ENCODE measurements at regions not wholly inside any gene's neighbourhood (a gene's known extent, or its start where the extent isn't known, plus 50 kb on each side); places are given as distances from the start of the nearest gene placed in this dataset.

GRCh38 chr1:219495737-219496408 is 117.0 kb downstream of the ZC3H11B start:
- Mint-ChIP-seq H3K36me3 (ENCODE audit: low read depth) (peaks cover 7% of the 10 kb centered on the region), H3K4me1 (peaks cover 13% of the 10 kb centered on the region), H3K27me3 (ENCODE audit: low read depth, poor library complexity) (peaks cover 3% of the 10 kb centered on the region), H3K4me3 (no peak overlapping the region), H3K9me3 (peaks cover 9% of the 10 kb centered on the region), H3K27ac (no peak overlapping the region)
- DNase-seq = no peak
- TF ChIP-seq CTCF (IDR thresholded peaks at IDR 0.05) = no peak

- no peaks in the 10 kb centered on the region for H3K9me3 Mint-ChIP-seq
- H3K4me1 Mint-ChIP-seq = peaks cover 13% of the 10 kb centered on the region
- TF ChIP-seq CTCF (IDR thresholded peaks at IDR 0.05) = no peak
- no peak overlapping the region for H3K4me3 Mint-ChIP-seq
- no peak overlapping the region for H3K27ac Mint-ChIP-seq
- no peaks in the 10 kb centered on the region for H3K27me3 Mint-ChIP-seq (ENCODE audit: low read depth, poor library complexity)
- H3K36me3 Mint-ChIP-seq (ENCODE audit: low read depth) = no peaks in the 10 kb centered on the region
- DNase-seq = no peak
These were observed 120.2 kb downstream of the ZC3H11B start for GRCh38 chr1:219492717-219493116.

GRCh38 chr1:219490566-219490965 is 122.3 kb downstream of the ZC3H11B start:
- TF ChIP-seq CTCF (IDR thresholded peaks at IDR 0.05) = no peak
- H3K27me3 Mint-ChIP-seq (ENCODE audit: low read depth, poor library complexity) = no peaks in the 10 kb centered on the region

GRCh38 chr1:219489636-219490035 is 123.3 kb downstream of the ZC3H11B start:
- H3K36me3 Mint-ChIP-seq (ENCODE audit: low read depth) = no peaks in the 10 kb centered on the region
- H3K9me3 Mint-ChIP-seq = no peaks in the 10 kb centered on the region
- H3K27ac Mint-ChIP-seq = no peak overlapping the region
- H3K4me3 Mint-ChIP-seq = no peak overlapping the region
- DNase-seq = no peak
- no peaks in the 10 kb centered on the region for H3K4me1 Mint-ChIP-seq
- no peak for TF ChIP-seq CTCF (IDR thresholded peaks at IDR 0.05)
- H3K27me3 Mint-ChIP-seq (ENCODE audit: low read depth, poor library complexity) = no peaks in the 10 kb centered on the region

More at GRCh38 chr1:219490566-219490965, 122.3 kb downstream of the ZC3H11B start:
- H3K36me3 Mint-ChIP-seq (ENCODE audit: low read depth) = no peaks in the 10 kb centered on the region
- H3K9me3 Mint-ChIP-seq = no peaks in the 10 kb centered on the region
- H3K4me3 Mint-ChIP-seq = no peak overlapping the region
- DNase-seq = no peak
- no peak overlapping the region for H3K27ac Mint-ChIP-seq
- peaks cover under 1% of the 10 kb centered on the region for H3K4me1 Mint-ChIP-seq

GRCh38 chr1:219488275-219488674 is 124.6 kb downstream of the ZC3H11B start:
- Mint-ChIP-seq H3K27ac (no peak overlapping the region), H3K4me3 (no peak overlapping the region), H3K4me1 (no peaks in the 10 kb centered on the region), H3K27me3 (ENCODE audit: low read depth, poor library complexity) (no peaks in the 10 kb centered on the region), H3K9me3 (no peaks in the 10 kb centered on the region), H3K36me3 (ENCODE audit: low read depth) (no peaks in the 10 kb centered on the region)
- DNase-seq = no peak
- TF ChIP-seq CTCF (IDR thresholded peaks at IDR 0.05) = no peak

- H3K27ac Mint-ChIP-seq = no peak overlapping the region
- no peak for DNase-seq
- H3K4me1 Mint-ChIP-seq = no peaks in the 10 kb centered on the region
- no peak overlapping the region for H3K4me3 Mint-ChIP-seq
- no peaks in the 10 kb centered on the region for H3K9me3 Mint-ChIP-seq
- no peak for TF ChIP-seq CTCF (IDR thresholded peaks at IDR 0.05)
- no peaks in the 10 kb centered on the region for H3K36me3 Mint-ChIP-seq (ENCODE audit: low read depth)
- no peaks in the 10 kb centered on the region for H3K27me3 Mint-ChIP-seq (ENCODE audit: low read depth, poor library complexity)
These were observed 129.4 kb downstream of the ZC3H11B start for GRCh38 chr1:219483530-219483929.
